NB4 (cell line): ENCODE measurements at regions not wholly inside any gene's neighbourhood (a gene's known extent, or its start where the extent isn't known, plus 50 kb on each side); places are given as distances from the start of the nearest gene placed in this dataset.

ENCODE experiments used
- DNase-seq: peaks from one replicate; pipeline ENCODE4 v3.0.0; 2010; ENCODE audit warnings: low read depth
- H3K4me3 ChIP-seq: one replicate; pipeline ENCODE4 v1.5.1; 2011; ENCODE audit warnings: mild to moderate bottlenecking, low read depth, low read length, moderate library complexity
- MAX ChIP-seq: IDR thresholded peaks from 2 replicates; pipeline ENCODE4 v1.6.1; 2011; ENCODE audit warnings: low read depth, low read length
- MYC ChIP-seq: IDR thresholded peaks from 2 replicates; pipeline ENCODE4 v1.6.1; 2011; ENCODE audit warnings: low read depth, low read length
- POLR2A ChIP-seq: IDR thresholded peaks from 2 replicates; pipeline ENCODE4 v1.6.1; 2011; ENCODE audit warnings: mild to moderate bottlenecking; ENCODE audit not compliant: insufficient read length; ENCODE audit errors: extremely low read depth
- TF ChIP-seq, protein P1 (sequence below): IDR thresholded peaks from one replicate; pipeline ENCODE4 v1.5.1; 2012; ENCODE audit warnings: low read depth, low read length

GRCh38 chr9:129331772-129332500 is 153.9 kb upstream of the IER5L start:
- no peak for DNase-seq
- TF ChIP-seq MYC (no peak), MAX (no peak), POLR2A (no peak)
- TF ChIP-seq, protein P1, sequence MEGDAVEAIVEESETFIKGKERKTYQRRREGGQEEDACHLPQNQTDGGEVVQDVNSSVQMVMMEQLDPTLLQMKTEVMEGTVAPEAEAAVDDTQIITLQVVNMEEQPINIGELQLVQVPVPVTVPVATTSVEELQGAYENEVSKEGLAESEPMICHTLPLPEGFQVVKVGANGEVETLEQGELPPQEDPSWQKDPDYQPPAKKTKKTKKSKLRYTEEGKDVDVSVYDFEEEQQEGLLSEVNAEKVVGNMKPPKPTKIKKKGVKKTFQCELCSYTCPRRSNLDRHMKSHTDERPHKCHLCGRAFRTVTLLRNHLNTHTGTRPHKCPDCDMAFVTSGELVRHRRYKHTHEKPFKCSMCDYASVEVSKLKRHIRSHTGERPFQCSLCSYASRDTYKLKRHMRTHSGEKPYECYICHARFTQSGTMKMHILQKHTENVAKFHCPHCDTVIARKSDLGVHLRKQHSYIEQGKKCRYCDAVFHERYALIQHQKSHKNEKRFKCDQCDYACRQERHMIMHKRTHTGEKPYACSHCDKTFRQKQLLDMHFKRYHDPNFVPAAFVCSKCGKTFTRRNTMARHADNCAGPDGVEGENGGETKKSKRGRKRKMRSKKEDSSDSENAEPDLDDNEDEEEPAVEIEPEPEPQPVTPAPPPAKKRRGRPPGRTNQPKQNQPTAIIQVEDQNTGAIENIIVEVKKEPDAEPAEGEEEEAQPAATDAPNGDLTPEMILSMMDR = no peak
- H3K4me3 ChIP-seq = no peak overlapping the region

GRCh38 chr9:129331493-129331765 is 153.4 kb upstream of the IER5L start:
- H3K4me3 ChIP-seq = no peak overlapping the region
- no peak for DNase-seq
- TF ChIP-seq, protein P1 = no peak
- TF ChIP-seq MAX (no peak), MYC (no peak), POLR2A (no peak)

GRCh38 chr9:129330711-129331492 is 152.8 kb upstream of the IER5L start:
- peak; percentile 41 for DNase-seq

GRCh38 chr9:129328355-129329042 is 150.4 kb upstream of the IER5L start:
- H3K4me3 ChIP-seq = no peak overlapping the region
- TF ChIP-seq MYC (0 out of 2 replicates have a peak, but pooled peaks have one; percentile 24), POLR2A (no peak), MAX (peak; percentile 53)
- TF ChIP-seq, protein P1 = no peak
- DNase-seq = peak; percentile 74

More at GRCh38 chr9:129330711-129331492, 152.8 kb upstream of the IER5L start:
- no peak overlapping the region for H3K4me3 ChIP-seq
- TF ChIP-seq MAX (no peak), POLR2A (no peak), MYC (no peak)
- TF ChIP-seq, protein P1 = no peak

- DNase-seq = no peak
- TF ChIP-seq, protein P1 = no peak
- TF ChIP-seq POLR2A (no peak), MYC (no peak), MAX (no peak)
- H3K4me3 ChIP-seq = no peak overlapping the region
These were observed 149.7 kb upstream of the IER5L start for GRCh38 chr9:129327552-129328328.
